Suppressor macrophage treated with lipopolysaccharide for 4 hours (primary cell): ENCODE measurements at regions not wholly inside any gene's neighbourhood (a gene's known extent, or its start where the extent isn't known, plus 50 kb on each side); places are given as distances from the start of the nearest gene placed in this dataset.
A peak's percentile ranks its signal among the peaks of the same experiment; 100 is the strongest.
"Not testable (repeated sequence)": the region's sequence is repeated elsewhere in the genome, so short reads cannot be mapped to it uniquely, and the experiment has no call there.

Source experiments
- DNase-seq: peaks from one replicate; pipeline ENCODE4 v3.0.0-alpha.2; 2020

- DNase-seq: no peak
Observed at GRCh38 chr7:29619111-29619510, 55.5 kb downstream of the PRR15 start.

GRCh38 chr7:29619848-29620555 lies 56.4 kb downstream of the PRR15 start:
- DNase-seq: no peak

GRCh38 chr7:29620556-29620930 lies 56.9 kb downstream of the PRR15 start:
- DNase-seq: no peak

GRCh38 chr7:29622335-29623265 lies 59.0 kb downstream of the PRR15 start:
- no peak for DNase-seq

DNA sequence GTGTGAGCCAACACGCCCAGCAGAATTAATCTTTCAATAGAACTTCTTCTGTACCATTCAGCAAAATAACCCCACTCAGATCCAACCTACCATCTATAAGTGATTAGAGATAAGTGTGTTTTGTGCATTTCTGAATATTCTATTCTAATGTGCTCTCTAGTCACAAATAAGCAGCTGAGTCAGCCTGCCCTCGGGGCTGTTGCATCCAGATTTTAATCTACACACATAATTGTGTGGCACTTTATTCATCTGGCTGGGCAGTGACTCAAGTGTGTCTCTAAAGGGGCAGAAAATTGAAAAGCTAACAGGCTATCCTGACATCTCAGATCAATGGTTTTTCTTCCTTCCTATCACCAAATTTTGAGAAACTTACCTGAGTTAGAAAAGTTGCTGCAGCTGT lies 60.3 kb downstream of the PRR15 start:
- DNase-seq: no peak

DNA sequence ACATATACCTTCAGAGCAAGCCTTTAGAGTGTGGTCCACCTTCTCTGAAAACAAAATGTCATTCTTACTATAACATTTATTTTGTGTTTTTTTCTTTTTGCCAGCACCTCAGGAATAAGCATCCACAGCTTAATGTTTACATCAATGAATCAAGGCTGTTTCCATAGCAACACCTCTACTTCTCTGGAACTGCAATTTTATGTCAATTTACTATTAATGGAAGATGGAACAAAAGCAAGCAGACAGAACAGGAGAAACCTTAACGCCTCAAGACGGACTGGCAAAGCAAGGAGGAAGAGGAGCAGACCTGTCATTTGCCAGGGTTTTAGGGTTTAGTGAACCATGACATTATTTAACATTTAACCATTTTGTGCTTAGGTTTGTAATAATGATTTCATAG lies 63.1 kb downstream of the PRR15 start:
- DNase-seq: no peak

GRCh38 chr7:29627631-29628030 lies 64.0 kb downstream of the PRR15 start:
- no peak for DNase-seq

DNA sequence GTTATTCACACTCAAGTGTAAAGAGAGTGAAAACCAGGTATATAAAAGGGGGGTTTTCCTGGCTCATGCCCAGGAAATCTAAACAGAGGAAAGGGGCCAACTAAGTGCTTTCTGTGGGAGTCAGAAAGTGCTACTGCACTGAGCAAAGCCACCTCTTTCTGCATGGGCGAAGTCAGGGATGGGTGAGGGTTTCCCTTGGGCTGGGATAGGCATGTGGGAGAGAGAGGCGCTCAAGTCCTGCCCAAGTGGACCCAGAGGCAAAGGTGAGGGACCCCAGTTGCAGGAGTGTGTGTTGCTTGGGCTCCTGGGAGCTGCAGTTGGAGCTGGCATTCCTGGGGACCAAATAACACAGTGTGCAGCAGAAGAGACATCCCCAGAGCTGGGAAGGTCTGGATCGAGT lies 65.9 kb downstream of the PRR15 start:
- no peak for DNase-seq

- DNase-seq: peak; percentile 50
Observed at GRCh38 chr7:29635067-29636008, 71.7 kb downstream of the PRR15 start.

DNA sequence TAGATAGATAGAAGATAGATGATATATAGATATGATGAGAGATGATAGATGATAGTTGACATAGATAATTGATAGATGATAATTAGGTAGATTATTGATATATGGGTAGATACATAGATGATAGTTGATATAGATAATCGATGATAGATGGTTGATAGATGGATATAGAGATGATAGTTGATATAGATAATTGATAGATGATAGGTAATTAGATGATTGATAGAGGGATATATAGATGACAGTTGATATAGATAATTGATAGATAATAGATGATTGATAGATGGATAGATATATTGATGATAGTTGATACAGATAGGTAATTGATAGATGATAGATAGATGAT lies 72.3 kb downstream of the PRR15 start:
- no peak for DNase-seq

DNA sequence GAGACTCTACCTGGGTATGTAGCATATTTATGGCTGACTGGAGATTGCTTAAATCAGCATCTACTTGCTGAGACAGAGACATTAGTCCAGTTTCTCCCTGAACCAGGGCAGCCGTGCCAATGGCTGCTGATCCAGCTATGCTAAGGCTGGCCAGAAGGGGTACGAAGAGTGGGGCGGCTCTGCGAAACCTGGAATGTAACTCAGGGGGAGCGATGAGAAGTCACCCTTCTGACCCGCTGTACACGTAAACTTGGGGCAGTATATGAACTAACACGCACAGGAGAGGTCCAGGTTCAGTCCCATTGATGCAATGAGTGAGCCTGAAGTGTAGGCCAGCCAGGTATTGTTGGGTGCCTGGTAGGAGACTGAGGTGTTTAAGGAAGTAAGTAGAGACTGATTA lies 73.7 kb downstream of the PRR15 start:
- DNase-seq: no peak

GRCh38 chr7:29638841-29639240 lies 75.2 kb downstream of the PRR15 start:
- DNase-seq: not testable (repeated sequence)

- no peak for DNase-seq
Observed at GRCh38 chr7:29639386-29639785, 75.8 kb downstream of the PRR15 start.

DNA sequence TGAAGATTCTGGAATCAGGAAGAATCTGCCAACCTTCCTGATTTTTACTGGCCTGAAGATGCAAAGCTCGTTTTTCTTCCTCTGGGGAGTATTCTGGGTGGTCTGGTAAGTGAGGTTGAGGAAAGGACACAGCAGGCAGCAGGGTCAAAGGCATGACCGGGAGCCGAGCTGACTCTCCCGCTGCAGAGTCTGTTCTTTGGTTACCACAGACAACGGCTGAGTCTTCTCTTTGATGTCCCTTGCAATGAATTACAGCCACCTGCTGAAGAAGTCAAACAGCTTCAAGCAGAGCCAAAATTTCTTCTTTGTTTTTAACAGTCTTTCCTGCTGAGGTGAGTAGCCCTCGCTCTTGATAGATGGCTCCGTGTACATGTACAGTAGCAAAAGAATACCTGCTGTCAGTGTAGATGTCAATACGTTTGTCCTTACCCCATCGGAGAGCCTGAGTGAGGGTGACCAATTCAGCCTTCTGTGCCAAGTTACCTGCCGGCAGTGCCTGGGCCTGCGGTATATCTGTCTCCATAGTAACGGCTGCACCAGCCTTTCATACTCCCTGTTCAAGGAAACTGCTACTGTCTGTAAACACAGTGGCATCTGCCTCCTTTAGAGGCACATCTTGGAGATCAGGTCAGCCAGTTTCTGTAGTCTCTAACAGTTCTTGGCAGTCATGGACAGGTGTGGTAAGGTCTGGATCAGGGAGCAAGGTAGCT lies 76.4 kb downstream of the PRR15 start:
- DNase-seq: no peak

GRCh38 chr7:29641651-29642050 lies 78.0 kb downstream of the PRR15 start:
- no peak for DNase-seq

DNA sequence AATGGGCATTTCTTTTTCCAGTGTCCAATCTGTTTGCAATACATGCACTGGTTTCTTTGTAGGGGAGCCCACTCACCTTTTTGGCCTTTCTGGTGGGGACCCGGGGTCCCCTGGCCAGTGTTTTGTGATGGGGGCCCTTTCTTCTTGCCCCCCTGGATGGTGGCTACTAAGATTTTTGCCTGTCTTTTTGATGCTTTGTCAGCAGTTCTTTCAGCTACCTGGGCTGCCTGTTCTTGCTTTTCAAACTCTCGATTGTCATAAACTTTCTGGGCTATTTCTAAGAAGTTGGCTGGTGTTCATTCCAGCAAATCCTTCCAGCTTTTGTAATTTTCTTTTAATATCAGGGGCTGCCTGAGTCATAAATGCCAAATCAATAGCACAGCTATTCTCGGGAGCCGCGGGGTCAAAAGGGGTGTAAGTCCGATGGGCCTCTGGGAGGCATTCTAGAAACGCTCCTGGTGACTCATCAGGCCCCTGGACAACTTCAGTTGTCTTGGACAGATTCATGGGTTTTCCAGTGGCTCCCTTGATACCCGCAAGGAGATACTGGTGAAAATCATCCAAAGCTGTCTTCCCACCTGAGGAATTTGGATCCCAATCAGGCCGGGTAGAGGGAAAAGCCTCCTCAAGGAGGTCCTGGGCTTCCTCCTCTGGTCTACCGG lies 79.0 kb downstream of the PRR15 start:
- no peak for DNase-seq

- DNase-seq: not testable (repeated sequence)
Observed at GRCh38 chr7:29646116-29646515, 82.5 kb downstream of the PRR15 start.

DNA sequence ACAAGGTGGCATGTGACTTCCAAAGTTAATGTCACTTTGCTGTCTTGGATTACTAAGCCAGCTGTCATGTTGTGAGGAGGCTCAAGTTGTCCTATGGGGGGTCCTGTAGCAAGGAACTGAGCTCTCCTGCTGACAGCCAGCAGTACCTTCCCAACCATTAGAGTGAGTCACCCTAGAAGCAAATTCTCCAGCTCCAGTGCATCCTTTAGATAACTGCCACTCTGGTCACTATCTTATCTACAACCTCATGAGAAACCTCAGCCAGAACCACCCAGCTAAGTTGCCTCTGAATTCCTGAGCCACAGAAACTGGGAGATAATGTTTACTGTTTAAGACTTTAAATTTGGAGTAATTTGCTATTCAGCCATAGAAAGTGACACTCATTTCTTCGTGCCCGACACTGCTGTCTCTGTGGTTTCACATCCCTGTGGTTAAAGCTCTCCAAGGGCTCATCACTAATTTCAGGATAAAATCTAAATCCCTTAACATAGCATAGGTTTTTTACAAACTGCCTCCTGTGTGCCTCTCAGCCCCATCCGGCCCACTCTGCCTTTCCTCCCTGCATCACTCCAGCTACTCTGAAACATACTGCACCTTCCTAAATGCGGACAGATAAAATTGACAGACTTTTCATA lies 83.5 kb downstream of the PRR15 start:
- DNase-seq: no peak

DNA sequence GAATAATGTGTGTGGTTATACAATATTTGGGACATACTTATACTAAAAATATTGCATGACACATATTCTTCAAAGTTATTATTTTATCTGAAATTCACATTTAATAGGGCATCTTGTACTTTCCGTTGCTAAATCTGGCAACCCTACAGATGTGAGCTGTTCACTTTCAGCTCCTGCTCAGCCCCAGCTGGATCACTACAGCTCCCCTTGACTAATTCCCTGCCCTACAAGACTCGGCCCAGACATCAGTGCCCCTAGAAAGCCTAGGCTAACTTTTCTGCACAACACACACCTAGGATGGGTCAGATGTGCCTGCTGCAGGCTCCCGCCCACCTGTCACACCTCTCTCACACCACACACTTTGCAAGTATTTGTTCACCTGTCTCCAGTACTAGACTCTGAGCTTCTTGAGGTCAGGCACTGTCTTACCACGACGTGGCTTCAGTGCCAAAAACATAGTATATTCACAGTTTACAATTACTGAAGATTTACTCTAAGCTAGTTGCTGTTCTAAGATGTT lies 84.1 kb downstream of the PRR15 start:
- DNase-seq: not testable (repeated sequence)

DNA sequence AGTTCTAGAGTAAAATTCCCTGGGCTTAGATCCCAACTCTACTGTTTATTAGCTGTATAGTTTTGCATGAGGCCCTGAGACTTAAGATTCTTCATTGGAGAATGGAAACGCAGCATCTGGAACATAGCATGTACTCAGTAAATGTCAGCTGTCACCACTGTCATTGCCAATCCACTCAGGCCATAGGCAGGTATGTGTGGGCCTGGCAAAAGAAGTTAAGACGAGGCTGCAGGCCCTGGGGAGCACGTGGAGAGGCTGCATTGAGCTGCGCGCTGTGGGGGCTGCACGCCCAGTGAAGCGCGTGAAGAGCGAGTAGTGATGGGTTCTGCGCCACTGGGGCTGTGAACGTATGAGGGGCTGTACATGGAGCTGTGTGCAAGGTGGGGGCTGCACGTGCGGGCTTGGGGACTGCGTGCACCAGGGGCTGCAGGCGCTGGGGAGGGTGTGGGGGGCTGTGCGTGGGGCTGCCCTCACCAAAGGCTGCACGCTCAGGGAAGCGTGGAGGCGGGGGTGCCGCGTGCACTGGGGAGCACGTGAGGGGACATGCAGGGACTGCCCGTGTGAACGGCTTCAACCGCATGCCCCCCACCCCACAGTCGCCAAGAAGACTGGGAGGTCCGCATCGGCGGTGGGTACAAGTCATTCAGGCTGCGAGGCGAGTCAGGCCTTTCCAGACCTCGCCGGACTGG lies 85.5 kb downstream of the PRR15 start:
- DNase-seq: no peak

DNA sequence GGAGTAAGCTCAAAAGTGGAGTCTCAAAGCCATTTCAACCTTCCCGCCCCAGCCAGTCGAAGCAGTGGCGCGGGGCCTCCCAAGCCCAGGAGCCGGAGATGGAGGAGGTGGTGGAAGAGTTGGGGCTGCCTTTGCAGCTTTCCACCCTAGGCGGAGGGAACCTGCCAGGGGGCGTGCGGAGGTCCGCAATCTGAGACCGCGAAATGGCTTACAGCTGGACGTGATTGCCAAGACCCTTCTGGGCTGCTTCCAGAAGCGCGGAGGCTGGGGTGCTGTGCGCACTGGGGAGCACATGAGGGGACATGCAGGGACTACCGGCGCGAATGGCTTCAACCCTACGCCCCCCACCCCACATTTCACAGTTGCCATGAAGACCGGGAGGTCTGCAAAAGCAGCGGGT lies 86.2 kb downstream of the PRR15 start:
- no peak for DNase-seq
